HL-60 (cell line): ENCODE measurements at regions not wholly inside any gene's neighbourhood (a gene's known extent, or its start where the extent isn't known, plus 50 kb on each side); places are given as distances from the start of the nearest gene placed in this dataset.

Experiments used
- DNase-seq, 2 experiments: peaks; one replicate each; pipeline ENCODE4 v3.0.0-alpha.2; 2010 to 2020; ENCODE audit warnings: low read depth in 1 of 2, low spot score in 1 of 2
- H3K27ac ChIP-seq: fragments of 250-450 bp; sonication (Bioruptor Pico); replicated peaks from 2 replicates; pipeline ENCODE4 v1.5.1; 2020; ENCODE audit warnings: mild to moderate bottlenecking, moderate library complexity
- H3K27me3 ChIP-seq: fragments of 250-450 bp; sonication (Bioruptor Pico); 2 replicates; pipeline ENCODE4 v1.5.1; 2021; ENCODE audit warnings: mild to moderate bottlenecking, moderate library complexity; ENCODE audit not compliant: insufficient read depth, poor library complexity, severe bottlenecking
- H3K4me3 ChIP-seq: replicated peaks from 2 replicates; pipeline ENCODE4 v1.5.1; 2011; ENCODE audit warnings: mild to moderate bottlenecking, control low read depth, low read length; ENCODE audit not compliant: insufficient read depth
- CTCF ChIP-seq: IDR thresholded peaks from one replicate; pipeline ENCODE4 v1.5.1; 2011; ENCODE audit warnings: low read length, control low read depth, inconsistent platforms; ENCODE audit not compliant: insufficient read depth
- GABPA ChIP-seq: IDR thresholded peaks from 2 replicates; pipeline ENCODE4 v1.6.1; 2012; ENCODE audit warnings: low read depth
- POLR2AphosphoS5 ChIP-seq: IDR thresholded peaks from 2 replicates; pipeline ENCODE4 v1.6.1; 2012; ENCODE audit warnings: low read depth
- REST ChIP-seq: IDR thresholded peaks from 2 replicates; pipeline ENCODE4 v1.6.1; 2012; ENCODE audit warnings: low read depth; ENCODE audit not compliant: insufficient replicate concordance
- SPI1 ChIP-seq: IDR thresholded peaks from 2 replicates; pipeline ENCODE4 v1.6.1; 2012; ENCODE audit warnings: low read depth, mild to moderate bottlenecking, borderline replicate concordance

GRCh38 chr11:127109796-127110480 is 109.4 kb upstream of the KIRREL3 start:
- Histone ChIP-seq H3K4me3 (no peak overlapping the region), H3K27me3 (no peaks in the 10 kb centered on the region), H3K27ac (no peak overlapping the region)
- no peak for DNase-seq
- TF ChIP-seq REST (no peak), SPI1 (no peak), GABPA (no peak), POLR2AphosphoS5 (no peak), CTCF (no peak)

GRCh38 chr11:127108838-127109237 is 108.3 kb upstream of the KIRREL3 start:
- no peaks in the 10 kb centered on the region for H3K27me3 ChIP-seq
- H3K4me3 ChIP-seq = no peak overlapping the region
- no peak overlapping the region for H3K27ac ChIP-seq
- no peak for TF ChIP-seq REST
- TF ChIP-seq CTCF = no peak
- no peak for TF ChIP-seq SPI1
- no peak for TF ChIP-seq GABPA
- no peak for TF ChIP-seq POLR2AphosphoS5
- no peak for DNase-seq

GRCh38 chr11:127106938-127107337 is 106.4 kb upstream of the KIRREL3 start:
- DNase-seq = no peak

More at GRCh38 chr11:127106938-127107337, 106.4 kb upstream of the KIRREL3 start:
- TF ChIP-seq POLR2AphosphoS5 (no peak), SPI1 (no peak), GABPA (no peak), REST (no peak), CTCF (no peak)
- Histone ChIP-seq H3K4me3 (no peak overlapping the region), H3K27me3 (no peaks in the 10 kb centered on the region), H3K27ac (no peak overlapping the region)
